Colonic mucosa (tissue), 4 donors: ENCODE measurements at regions not wholly inside any gene's neighbourhood (a gene's known extent, or its start where the extent isn't known, plus 50 kb on each side); places are given as distances from the start of the nearest gene placed in this dataset.
"Not testable (repeated sequence)": the region's sequence is repeated elsewhere in the genome, so short reads cannot be mapped to it uniquely, and the experiment has no call there.

Experiments used
- DNase-seq: peaks from one replicate; pipeline ENCODE4 v3.0.0-alpha.2; 2020
- H3K27ac ChIP-seq: fragments of 200-600 bp; one replicate; pipeline ENCODE4 v1.8.0; 2021
- H3K27me3 ChIP-seq: fragments of 200-600 bp; one replicate; pipeline ENCODE4 v1.8.0; 2021
- H3K36me3 ChIP-seq: fragments of 200-600 bp; one replicate; pipeline ENCODE4 v1.8.0; 2021
- H3K4me1 ChIP-seq: fragments of 200-600 bp; one replicate; pipeline ENCODE4 v1.8.0; 2021; ENCODE audit warnings: mild to moderate bottlenecking
- H3K4me3 ChIP-seq: fragments of 200-600 bp; one replicate; pipeline ENCODE4 v1.8.0; 2021
- H3K9ac ChIP-seq, 2 donors: one replicate each; pipeline ENCODE4 v1.7.0; 2013; ENCODE audit warnings: control low read depth in 2 of 2, low read depth in 2 of 2, low read length in 2 of 2
- H3K9me3 ChIP-seq: fragments of 200-600 bp; one replicate; pipeline ENCODE4 v1.8.0; 2021
- CTCF ChIP-seq: fragments of 200-600 bp; IDR thresholded peaks from one replicate; pipeline ENCODE4 v1.8.0; 2022; ENCODE audit warnings: antibody characterized with exemption, mild to moderate bottlenecking
- intact Hi-C: fragments of 100-400 bp; cut with DNase I; formaldehyde crosslinking; loops from one replicate; pipeline ENCODE4 v1.14.1; 2022
- donor health status: healthy.
- donor health status: DM: no; HTN: no; CAD: no.
- donor health status: DM: no; HTN: no; CAD: no.

GRCh38 chr6:87755708-87756671, 54.0 kb upstream of the AKIRIN2 start:
- no peak for TF ChIP-seq CTCF
- no peaks in the 10 kb centered on the region for H3K4me1 ChIP-seq
- no peaks in the 10 kb centered on the region for H3K27me3 ChIP-seq
- H3K9ac ChIP-seq, result no peak overlapping the region
- H3K27ac ChIP-seq, result no peak overlapping the region
- H3K36me3 ChIP-seq, result no peaks in the 10 kb centered on the region
- no peak for DNase-seq
- no peak overlapping the region for H3K4me3 ChIP-seq
- no peaks in the 10 kb centered on the region for H3K9me3 ChIP-seq
- intact Hi-C loops, result no loop called here

DNA sequence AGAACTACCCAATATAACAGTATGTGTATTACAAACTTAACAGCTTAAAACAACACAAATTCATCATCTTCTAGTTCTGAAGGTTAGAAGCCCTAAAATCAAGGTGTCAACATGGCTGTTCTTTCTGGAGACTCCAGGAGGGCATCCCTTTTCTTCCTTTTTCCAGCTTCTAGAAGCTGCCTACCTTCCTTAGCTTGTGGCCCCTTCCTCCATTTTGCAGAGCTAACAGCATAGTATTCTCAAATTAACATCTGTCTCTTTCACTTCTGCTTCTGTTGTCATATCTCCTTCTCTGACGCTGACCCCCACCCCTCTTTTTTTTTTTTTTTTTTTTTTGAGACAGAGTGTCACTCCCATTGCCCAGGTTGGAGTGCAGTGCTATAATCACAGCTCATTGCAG, 52.8 kb upstream of the AKIRIN2 start:
- Histone ChIP-seq H3K27ac (no peak overlapping the region), H3K9me3 (no peaks in the 10 kb centered on the region), H3K9ac (no peak overlapping the region), H3K4me3 (no peak overlapping the region), H3K4me1 (no peaks in the 10 kb centered on the region), H3K36me3 (no peaks in the 10 kb centered on the region), H3K27me3 (no peaks in the 10 kb centered on the region)
- no peak for TF ChIP-seq CTCF
- DNase-seq, result no peak
- intact Hi-C loops, result no loop called here

- Histone ChIP-seq H3K4me3 (no peak overlapping the region), H3K9me3 (no peaks in the 10 kb centered on the region), H3K4me1 (no peaks in the 10 kb centered on the region), H3K27ac (no peak overlapping the region), H3K27me3 (no peaks in the 10 kb centered on the region), H3K36me3 (no peaks in the 10 kb centered on the region), H3K9ac (no peak overlapping the region)
- DNase-seq, result no peak
- intact Hi-C loops, result no loop called here
- TF ChIP-seq CTCF, result no peak
Measured at GRCh38 chr6:87753131-87753685, 51.2 kb upstream of the AKIRIN2 start.

DNA sequence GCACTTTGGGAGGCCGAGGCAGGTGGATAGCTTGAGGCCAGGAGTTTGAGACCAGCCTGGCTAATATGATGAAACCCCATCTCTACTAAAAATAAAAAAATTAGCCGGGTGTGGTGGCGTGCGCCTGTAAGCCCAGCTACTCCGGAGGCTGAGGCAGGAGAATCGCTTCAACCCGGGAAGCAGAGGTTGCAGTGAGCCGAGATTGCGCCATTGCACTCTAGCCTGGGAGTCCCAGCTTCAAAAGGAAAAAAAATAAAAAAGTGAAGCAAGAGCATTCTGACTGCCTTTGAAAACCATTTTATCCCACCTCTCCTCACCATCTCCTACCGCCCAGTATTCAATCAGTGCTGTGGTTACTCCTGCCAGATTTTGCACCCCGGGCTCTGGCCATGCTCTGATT, 50.5 kb upstream of the AKIRIN2 start:
- H3K27ac ChIP-seq, H3K4me1 ChIP-seq, H3K27me3 ChIP-seq, DNase-seq, H3K9ac ChIP-seq, H3K36me3 ChIP-seq, intact Hi-C loops, H3K4me3 ChIP-seq, H3K9me3 ChIP-seq: not testable (repeated sequence)
